ENCODE measurements at regions not wholly inside any gene's neighbourhood (a gene's known extent, or its start where the extent isn't known, plus 50 kb on each side); places are given as distances from the start of the nearest gene placed in this dataset.

DNA sequence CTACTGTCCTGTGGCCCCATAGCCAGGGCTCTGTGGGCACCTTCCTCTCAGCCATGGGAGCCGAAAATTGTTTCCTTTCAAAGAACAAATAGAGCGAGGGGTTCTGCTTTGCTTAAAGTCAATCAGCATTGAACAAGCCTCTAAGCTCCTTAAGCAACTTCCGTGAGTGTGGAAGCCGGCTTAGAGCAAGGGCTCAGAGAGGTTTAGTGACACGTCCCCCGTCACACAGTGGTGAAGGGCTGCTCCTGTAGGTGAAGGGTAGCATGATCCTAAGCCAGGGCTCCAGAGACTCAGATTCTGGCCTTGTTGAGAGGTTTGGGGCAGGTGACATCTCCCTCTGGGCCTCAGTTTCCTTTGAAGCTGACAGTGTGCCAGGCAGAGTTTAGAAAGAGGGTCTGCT is 94.0 kb upstream of the WNT4 start:
- TF ChIP-seq, protein P1, sequence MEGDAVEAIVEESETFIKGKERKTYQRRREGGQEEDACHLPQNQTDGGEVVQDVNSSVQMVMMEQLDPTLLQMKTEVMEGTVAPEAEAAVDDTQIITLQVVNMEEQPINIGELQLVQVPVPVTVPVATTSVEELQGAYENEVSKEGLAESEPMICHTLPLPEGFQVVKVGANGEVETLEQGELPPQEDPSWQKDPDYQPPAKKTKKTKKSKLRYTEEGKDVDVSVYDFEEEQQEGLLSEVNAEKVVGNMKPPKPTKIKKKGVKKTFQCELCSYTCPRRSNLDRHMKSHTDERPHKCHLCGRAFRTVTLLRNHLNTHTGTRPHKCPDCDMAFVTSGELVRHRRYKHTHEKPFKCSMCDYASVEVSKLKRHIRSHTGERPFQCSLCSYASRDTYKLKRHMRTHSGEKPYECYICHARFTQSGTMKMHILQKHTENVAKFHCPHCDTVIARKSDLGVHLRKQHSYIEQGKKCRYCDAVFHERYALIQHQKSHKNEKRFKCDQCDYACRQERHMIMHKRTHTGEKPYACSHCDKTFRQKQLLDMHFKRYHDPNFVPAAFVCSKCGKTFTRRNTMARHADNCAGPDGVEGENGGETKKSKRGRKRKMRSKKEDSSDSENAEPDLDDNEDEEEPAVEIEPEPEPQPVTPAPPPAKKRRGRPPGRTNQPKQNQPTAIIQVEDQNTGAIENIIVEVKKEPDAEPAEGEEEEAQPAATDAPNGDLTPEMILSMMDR (IDR thresholded peaks at IDR 0.05) = no peak
- no peak for TF ChIP-seq ZFX (IDR thresholded peaks at IDR 0.05; ENCODE audit: borderline replicate concordance)
- no peak overlapping the region for H3K27ac ChIP-seq

DNA sequence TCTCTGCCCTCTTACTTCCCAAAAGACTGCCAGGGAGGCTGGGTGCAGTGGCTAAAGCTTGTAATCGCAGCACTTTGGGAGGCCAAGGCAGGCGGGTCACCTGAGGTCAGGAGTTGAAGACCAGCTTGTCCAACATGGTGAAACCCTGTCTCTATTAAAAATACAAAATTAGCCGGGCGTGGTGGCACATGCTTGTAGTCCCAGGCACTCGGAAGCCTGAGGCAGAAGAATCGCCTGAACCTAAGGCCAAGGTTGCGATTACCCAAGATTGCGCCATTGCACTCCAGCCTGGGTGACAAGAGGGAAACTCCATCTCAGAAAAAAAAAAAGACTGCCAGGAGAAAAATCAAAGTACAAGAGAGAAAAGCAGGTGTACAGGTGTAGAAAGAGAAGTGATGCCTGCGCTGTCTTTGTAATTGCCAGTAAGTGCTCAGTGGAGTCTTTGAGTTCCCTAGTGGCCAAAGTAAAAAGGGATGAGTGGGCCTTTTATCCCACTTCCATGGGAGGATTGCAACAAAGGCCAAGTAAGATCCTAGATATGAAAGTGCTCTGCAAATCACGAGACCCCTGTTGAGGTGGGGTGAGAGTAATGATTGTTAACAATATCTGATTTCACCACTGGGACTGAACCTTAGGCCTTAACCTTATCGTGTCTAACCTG is 94.7 kb upstream of the WNT4 start:
- no peak overlapping the region for H3K27ac ChIP-seq
- TF ChIP-seq ZFX (IDR thresholded peaks at IDR 0.05; ENCODE audit: borderline replicate concordance) = no peak
- TF ChIP-seq, protein P1 (IDR thresholded peaks at IDR 0.05) = no peak

DNA sequence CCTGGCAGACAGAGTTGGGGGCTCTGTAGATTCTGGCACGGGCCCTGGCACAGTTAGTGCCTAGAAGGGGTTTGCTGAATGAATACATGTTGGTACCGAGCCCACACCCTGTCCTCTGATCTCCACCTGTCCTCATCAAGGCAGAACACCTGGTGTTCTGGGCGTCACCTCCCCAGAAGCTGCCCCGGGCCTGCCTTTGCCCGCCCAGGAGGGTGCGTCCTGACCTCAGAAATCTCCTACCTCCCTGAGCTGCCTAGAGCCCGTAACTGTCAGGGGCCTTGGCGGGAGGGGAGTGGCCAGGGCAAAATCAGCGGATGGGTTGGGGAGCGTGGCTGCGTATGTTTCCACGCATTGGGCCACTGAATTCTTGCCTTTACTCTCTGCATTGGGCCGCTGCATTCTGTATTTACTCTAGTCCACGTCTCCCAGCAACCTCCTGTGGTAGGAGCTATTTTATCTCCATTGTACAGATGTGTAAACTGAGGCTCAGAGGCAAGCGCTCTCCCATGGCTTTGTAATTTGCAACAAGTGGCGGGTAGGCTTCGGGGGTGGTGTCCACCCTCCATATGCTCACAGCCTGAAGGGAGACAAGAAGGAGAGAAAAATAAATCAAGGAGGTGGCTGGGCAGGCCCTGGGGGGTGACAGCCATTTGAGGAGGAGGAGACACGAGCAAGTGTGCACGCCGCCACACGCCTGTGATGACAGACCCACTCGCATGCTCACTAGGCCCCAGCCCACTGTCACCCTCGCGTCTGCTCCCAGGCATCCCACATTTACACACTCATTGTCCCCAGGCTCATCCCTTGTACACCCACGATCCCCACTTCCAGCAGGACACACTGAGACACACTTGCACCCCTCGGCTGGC is 95.7 kb upstream of the WNT4 start:
- no peak for TF ChIP-seq ZFX (IDR thresholded peaks at IDR 0.05; ENCODE audit: borderline replicate concordance)
- TF ChIP-seq, protein P1 (IDR thresholded peaks at IDR 0.05) = no peak
- H3K27ac ChIP-seq = no peak overlapping the region

DNA sequence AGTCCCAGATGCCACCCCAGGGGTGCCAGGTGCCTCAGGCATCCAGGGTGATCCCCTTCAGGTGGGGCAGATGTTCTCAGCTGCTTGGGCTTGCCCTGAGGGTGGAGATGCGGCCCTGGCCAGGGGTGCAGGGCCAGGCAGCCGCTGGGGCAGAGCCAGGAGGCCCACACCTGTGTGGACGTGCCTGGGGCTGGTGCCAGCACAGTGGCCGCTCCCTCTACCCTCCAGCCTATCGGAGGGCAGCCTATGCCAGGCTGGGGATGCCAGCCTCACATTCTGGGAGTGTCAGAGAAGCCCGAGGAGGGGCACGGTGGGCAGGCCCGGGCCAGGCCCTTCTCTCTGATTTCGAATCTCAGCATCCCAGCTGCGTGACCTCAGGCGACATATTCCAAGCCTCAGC is 96.5 kb upstream of the WNT4 start:
- no peak for TF ChIP-seq ZFX (IDR thresholded peaks at IDR 0.05; ENCODE audit: borderline replicate concordance)
- TF ChIP-seq, protein P1 (IDR thresholded peaks at IDR 0.05) = no peak
- H3K27ac ChIP-seq = no peak overlapping the region

DNA sequence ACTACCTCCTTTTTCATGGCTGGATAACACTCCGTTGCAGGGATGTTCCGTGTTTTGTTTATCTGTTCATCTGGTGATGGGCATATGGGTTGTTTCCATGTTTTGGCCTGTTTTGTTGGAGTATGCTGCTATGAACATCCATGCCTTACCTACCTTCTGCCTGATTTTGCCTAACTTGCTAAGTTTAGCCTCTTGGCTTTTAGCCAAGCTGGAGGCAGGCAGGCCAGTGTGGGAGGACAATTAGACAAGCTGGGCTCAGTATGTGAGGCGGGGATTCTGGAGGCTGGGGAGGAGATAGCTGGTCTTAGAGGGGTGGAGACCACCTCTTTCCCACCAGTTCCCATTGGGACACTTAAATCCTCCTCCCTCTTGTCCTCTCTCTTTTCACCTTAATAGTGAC is 98.4 kb upstream of the WNT4 start:
- TF ChIP-seq, protein P1 (IDR thresholded peaks at IDR 0.05) = no peak
- no peak for TF ChIP-seq ZFX (IDR thresholded peaks at IDR 0.05; ENCODE audit: borderline replicate concordance)
- no peak overlapping the region for H3K27ac ChIP-seq

DNA sequence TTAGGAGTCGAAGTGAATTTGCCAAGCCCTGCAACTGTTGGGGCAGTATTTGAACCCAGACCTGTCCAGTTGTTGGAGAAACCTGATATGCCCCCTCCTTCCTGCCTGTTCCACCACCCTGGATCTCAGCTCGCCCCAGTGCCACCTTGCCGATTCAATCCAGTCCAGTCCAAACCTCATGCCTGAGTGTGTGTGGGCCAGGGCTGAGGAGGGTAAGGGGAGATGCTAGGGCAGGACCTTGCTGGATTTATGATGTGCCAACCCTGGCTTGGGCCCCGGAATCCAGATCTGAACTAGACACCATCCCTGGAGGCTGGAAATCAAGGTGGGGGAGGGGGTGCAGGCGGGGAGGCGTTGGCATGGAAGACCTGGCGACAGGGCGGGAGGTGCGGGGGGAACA is 98.9 kb upstream of the WNT4 start:
- no peak overlapping the region for H3K27ac ChIP-seq

More for the DNA sequence above, 98.9 kb upstream of the WNT4 start:
- TF ChIP-seq, protein P1 (IDR thresholded peaks at IDR 0.05) = no peak
- TF ChIP-seq ZFX (IDR thresholded peaks at IDR 0.05; ENCODE audit: borderline replicate concordance) = no peak
